Immature natural killer cell (primary cell): ENCODE measurements at regions not wholly inside any gene's neighbourhood (a gene's known extent, or its start where the extent isn't known, plus 50 kb on each side); places are given as distances from the start of the nearest gene placed in this dataset.

Experiments used
- DNase-seq, 3 donors: peaks; one replicate each; pipeline ENCODE4 v3.0.0; 2022; ENCODE audit warnings: mixed read lengths in 1 of 3
- H3K27ac Mint-ChIP-seq, 6 donors: one replicate each; pipeline ENCODE4 v1.8.0; 2020; ENCODE audit warnings: mixed read lengths in 6 of 6, mild to moderate bottlenecking in 5 of 6, inconsistent platforms in 4 of 6, moderate library complexity in 3 of 6
- H3K27me3 Mint-ChIP-seq, 3 donors: one replicate each; pipeline ENCODE4 v1.8.0; 2020 to 2021; ENCODE audit warnings: low read depth in 3 of 3, mild to moderate bottlenecking in 3 of 3, mixed read lengths in 3 of 3, moderate library complexity in 3 of 3, inconsistent platforms in 1 of 3
- H3K36me3 Mint-ChIP-seq, 3 donors: one replicate each; pipeline ENCODE4 v1.8.0; 2020; ENCODE audit warnings: mixed read lengths in 3 of 3, inconsistent platforms in 2 of 3, mild to moderate bottlenecking in 2 of 3
- H3K4me1 Mint-ChIP-seq, 2 donors: one replicate each; pipeline ENCODE4 v1.8.0; 2020; ENCODE audit warnings: inconsistent platforms in 2 of 2, mild to moderate bottlenecking in 2 of 2, mixed read lengths in 2 of 2, moderate library complexity in 1 of 2
- H3K4me3 Mint-ChIP-seq, 5 donors: one replicate each; pipeline ENCODE4 v1.8.0; 2020; ENCODE audit warnings: mild to moderate bottlenecking in 5 of 5, mixed read lengths in 5 of 5, inconsistent platforms in 3 of 5, moderate library complexity in 3 of 5
- H3K9me3 Mint-ChIP-seq, 6 donors: one replicate each; pipeline ENCODE4 v1.8.0; 2020; ENCODE audit warnings: mild to moderate bottlenecking in 6 of 6, mixed read lengths in 6 of 6, inconsistent platforms in 4 of 6, moderate library complexity in 3 of 6

DNA sequence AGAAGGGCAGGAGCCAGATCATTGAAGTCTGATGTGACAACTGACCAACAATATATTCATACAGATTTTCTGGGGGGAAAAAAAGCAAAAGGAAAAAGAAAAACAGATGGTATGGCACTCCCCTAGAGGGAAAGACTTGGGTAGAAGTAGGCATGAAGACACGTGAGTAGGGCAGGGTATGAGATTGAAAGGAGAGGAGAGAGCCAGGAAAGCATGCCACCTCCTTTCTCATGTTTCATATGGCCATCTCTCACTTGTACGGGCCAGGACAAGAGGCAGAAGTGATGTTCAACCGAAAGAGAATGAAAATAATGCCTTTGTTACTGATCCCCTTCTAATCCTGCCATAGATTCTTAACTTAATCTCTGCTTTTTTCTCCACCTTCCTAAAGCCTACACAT, 139.0 kb upstream of the ACTBL2 start:
- H3K27ac Mint-ChIP-seq, result no peak overlapping the region
- H3K9me3 Mint-ChIP-seq, result peaks cover 0 to 5% (median under 1%) of the 10 kb centered on the region in 6 donors
- DNase-seq, result no peak
- no peaks in the 10 kb centered on the region for H3K4me1 Mint-ChIP-seq
- no peak overlapping the region for H3K4me3 Mint-ChIP-seq
- H3K27me3 Mint-ChIP-seq, result peaks cover 0 to 2% (median 1%) of the 10 kb centered on the region in 3 donors
- H3K36me3 Mint-ChIP-seq, result no peaks in the 10 kb centered on the region

GRCh38 chr5:57618767-57619381, 136.3 kb upstream of the ACTBL2 start:
- Mint-ChIP-seq H3K36me3 (no peaks in the 10 kb centered on the region), H3K4me3 (no peak overlapping the region), H3K4me1 (no peaks in the 10 kb centered on the region), H3K27me3 (no peaks in the 10 kb centered on the region), H3K27ac (no peak overlapping the region), H3K9me3 (peaks cover 0 to 5% (median 3%) of the 10 kb centered on the region in 6 donors)
- DNase-seq, result no peak

DNA sequence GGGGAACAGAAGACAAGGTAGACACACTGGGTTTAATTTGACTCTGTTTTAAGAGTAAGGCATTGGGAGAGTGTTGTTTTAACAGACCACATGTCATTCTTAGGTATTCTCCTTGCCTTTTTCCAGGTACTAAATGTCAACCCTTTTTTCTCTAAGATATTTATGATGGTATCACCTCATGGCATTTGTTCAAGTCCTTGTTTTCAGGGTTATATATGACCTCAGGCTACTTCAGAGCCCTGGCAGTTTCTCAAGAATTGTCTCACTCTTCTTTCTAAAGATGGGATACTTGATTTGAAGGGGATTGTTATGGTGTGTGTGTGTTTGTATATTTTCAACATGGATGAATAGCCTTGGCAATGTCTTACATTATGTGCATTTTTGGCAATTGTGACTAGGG, 131.1 kb upstream of the ACTBL2 start:
- Mint-ChIP-seq H3K9me3 (peaks cover 0 to 4% (median 0%) of the 10 kb centered on the region in 6 donors), H3K4me3 (no peak overlapping the region), H3K27ac (no peak overlapping the region), H3K36me3 (no peaks in the 10 kb centered on the region), H3K4me1 (no peaks in the 10 kb centered on the region), H3K27me3 (peaks cover 0 to 5% (median 0%) of the 10 kb centered on the region in 3 donors)
- no peak for DNase-seq

DNA sequence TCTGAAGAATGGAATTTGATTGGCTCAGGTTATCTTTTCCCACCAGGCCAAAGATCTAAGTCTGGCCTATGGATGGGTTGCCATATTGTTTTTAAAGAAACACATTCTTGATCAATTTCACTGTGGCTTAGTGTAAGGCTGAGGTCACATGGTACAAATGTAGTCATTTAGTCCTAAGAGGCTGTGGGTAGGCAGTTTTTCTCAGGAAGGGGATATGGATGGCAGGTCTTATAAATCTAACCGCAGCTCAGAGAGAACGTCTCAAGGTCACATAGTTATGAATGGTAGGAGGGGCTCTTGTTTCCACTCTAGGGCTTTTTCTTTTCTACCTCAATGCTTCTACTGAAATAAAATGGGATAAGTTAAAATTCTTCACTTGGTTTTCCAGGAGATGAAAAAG, 128.6 kb upstream of the ACTBL2 start:
- H3K36me3 Mint-ChIP-seq, result no peaks in the 10 kb centered on the region
- H3K9me3 Mint-ChIP-seq, result peaks cover 0 to 4% (median 0%) of the 10 kb centered on the region in 6 donors
- DNase-seq, result no peak
- H3K4me1 Mint-ChIP-seq, result no peaks in the 10 kb centered on the region
- no peak overlapping the region for H3K4me3 Mint-ChIP-seq
- H3K27me3 Mint-ChIP-seq, result peaks cover 0 to 7% (median 0%) of the 10 kb centered on the region in 3 donors
- no peak overlapping the region for H3K27ac Mint-ChIP-seq

DNA sequence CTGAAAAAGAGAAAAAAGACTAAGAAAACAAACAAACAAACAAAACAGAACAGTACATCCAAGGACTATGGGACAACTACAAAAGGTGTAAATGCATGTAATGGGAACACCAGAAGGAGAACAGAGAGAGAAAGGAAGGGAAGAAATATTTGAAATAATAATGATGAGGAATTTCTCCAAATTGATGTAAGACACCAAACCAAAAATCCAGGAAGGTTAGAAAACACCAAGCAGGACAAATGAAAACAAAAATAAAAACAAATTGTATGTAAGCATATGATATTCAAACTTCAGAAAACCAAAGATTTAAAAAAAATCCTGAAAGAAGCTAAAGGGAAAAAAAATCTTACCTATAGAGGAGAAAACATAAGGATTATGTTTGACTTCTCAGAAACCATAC, 125.9 kb upstream of the ACTBL2 start:
- Mint-ChIP-seq H3K4me3 (no peak overlapping the region), H3K27me3 (peaks cover 0 to 7% (median 0%) of the 10 kb centered on the region in 3 donors), H3K9me3 (peaks cover 0 to 2% (median 0%) of the 10 kb centered on the region in 6 donors), H3K4me1 (no peaks in the 10 kb centered on the region), H3K27ac (no peak overlapping the region), H3K36me3 (no peaks in the 10 kb centered on the region)
- no peak for DNase-seq

DNA sequence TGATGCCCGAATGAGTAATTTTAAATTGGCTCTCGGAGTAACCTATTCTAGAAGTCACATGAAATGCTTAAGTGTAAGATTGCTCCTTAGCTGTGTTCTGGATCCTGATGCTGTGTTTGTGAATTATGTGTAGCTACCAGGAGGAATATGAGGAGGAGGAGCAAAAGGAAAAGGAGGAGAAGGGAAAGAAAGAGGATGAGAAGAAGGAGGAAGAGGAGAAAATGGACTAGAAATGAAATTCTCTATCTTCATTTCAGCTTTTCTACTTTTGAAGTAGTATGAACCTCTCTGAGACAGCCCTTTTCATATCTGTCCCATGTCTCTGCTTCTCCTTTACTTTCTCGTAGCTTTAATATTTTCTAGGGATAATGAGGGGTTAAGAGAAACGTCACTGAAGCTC, 119.4 kb upstream of the ACTBL2 start:
- no peaks in the 10 kb centered on the region for H3K36me3 Mint-ChIP-seq
- H3K9me3 Mint-ChIP-seq, result peaks cover 0 to 2% (median 0%) of the 10 kb centered on the region in 6 donors
- DNase-seq, result no peak
- H3K27me3 Mint-ChIP-seq, result peaks cover 0 to 2% (median 0%) of the 10 kb centered on the region in 3 donors
- H3K27ac Mint-ChIP-seq, result no peak overlapping the region
- H3K4me1 Mint-ChIP-seq, result no peaks in the 10 kb centered on the region
- no peak overlapping the region for H3K4me3 Mint-ChIP-seq

DNA sequence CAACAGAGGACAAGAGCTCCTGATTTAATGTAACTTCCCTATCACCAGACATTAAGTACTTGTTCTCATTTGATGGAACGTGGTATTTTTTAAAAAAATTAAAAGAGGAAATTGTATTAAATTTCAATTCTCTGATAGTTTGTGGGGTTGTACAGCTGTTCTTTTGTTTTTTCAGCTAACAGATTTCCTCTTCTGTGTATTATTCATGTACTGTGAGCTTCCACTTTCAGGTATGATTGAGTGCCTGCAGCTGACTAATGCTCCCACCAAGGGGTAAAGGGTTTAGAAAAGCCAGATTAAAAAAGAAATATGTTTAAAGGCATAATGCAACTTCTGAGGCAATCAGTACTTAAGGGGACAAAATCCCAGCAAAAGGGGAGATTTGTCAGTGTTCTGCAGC, 117.7 kb upstream of the ACTBL2 start:
- Mint-ChIP-seq H3K27me3 (peaks cover 0 to 2% (median 0%) of the 10 kb centered on the region in 3 donors), H3K27ac (no peak overlapping the region), H3K4me3 (no peak overlapping the region), H3K9me3 (no peaks in the 10 kb centered on the region), H3K4me1 (no peaks in the 10 kb centered on the region), H3K36me3 (no peaks in the 10 kb centered on the region)
- no peak for DNase-seq

DNA sequence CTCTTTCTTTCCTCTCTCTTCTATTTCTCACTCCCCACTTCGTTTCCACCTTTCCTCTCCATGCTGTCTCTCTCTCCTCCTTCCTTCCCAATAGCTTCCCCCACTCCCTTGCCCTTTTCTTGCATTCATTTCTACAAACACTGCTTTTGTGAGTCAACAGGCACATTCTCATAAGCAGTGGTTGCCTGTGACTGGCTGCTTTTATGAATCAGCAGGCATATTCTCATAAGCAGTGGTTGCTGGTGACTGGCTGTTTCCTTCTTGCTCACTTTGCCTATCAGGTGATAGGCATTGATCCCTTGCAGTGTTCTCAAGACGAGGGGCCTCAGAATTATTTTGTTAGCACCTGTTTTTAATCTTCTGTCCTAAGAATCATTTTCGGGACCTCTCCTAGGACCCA, 116.1 kb upstream of the ACTBL2 start:
- no peak overlapping the region for H3K27ac Mint-ChIP-seq
- H3K4me1 Mint-ChIP-seq, result no peaks in the 10 kb centered on the region
- peaks cover 0 to 2% (median 0%) of the 10 kb centered on the region in 3 donors for H3K27me3 Mint-ChIP-seq
- DNase-seq, result no peak
- H3K9me3 Mint-ChIP-seq, result no peaks in the 10 kb centered on the region
- H3K36me3 Mint-ChIP-seq, result no peaks in the 10 kb centered on the region
- H3K4me3 Mint-ChIP-seq, result no peak overlapping the region

DNA sequence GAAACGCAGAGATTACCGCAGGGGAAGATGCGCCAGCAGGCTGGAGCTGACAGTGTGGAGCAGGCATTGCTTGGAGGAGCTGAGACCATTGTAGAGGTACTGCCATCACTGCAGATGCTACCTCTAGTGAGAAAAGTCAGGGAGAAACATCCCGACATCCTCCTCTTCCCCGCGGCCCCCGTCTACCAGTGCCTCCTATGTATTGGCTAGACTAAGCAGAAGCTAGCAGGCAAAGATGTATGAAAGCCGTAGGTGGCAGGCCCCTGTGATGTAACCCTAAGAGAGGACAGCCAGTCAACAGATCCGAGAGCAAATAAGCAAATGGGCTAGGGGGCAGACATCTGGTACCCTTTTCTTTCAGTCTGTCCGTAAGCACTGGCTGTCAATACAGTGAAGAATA, 115.5 kb upstream of the ACTBL2 start:
- Mint-ChIP-seq H3K4me3 (no peak overlapping the region), H3K36me3 (no peaks in the 10 kb centered on the region), H3K27ac (no peak overlapping the region), H3K27me3 (peaks cover 0 to 2% (median 0%) of the 10 kb centered on the region in 3 donors), H3K4me1 (no peaks in the 10 kb centered on the region), H3K9me3 (no peaks in the 10 kb centered on the region)
- DNase-seq, result no peak

GRCh38 chr5:57595523-57595991, 112.9 kb upstream of the ACTBL2 start:
- Mint-ChIP-seq H3K36me3 (no peaks in the 10 kb centered on the region), H3K9me3 (no peaks in the 10 kb centered on the region), H3K4me1 (no peaks in the 10 kb centered on the region), H3K27ac (no peak overlapping the region), H3K4me3 (no peak overlapping the region), H3K27me3 (no peaks in the 10 kb centered on the region)
- DNase-seq, result no peak

DNA sequence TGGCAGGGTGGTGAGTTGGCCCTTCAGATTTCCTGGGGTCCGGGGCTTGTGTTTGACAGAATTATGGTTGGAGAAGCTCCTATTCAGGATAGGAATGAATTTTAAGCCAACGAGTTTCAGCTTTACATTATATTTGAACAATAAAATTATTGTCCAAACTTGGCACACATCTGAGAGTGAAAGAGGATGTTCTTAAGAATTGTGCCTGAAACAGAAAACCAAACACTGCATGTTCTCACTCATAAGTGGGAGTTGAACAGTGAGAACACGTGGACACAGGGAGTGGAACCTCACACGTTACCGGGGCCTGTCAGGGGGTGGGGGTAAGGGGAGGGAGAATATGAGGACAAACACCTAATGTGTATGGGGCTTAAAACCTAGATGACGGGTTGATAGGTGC, 111.8 kb upstream of the ACTBL2 start:
- Mint-ChIP-seq H3K9me3 (no peaks in the 10 kb centered on the region), H3K27ac (no peak overlapping the region), H3K4me3 (no peak overlapping the region), H3K4me1 (no peaks in the 10 kb centered on the region), H3K27me3 (no peaks in the 10 kb centered on the region), H3K36me3 (no peaks in the 10 kb centered on the region)
- no peak for DNase-seq

GRCh38 chr5:57592236-57592635, 109.6 kb upstream of the ACTBL2 start:
- Mint-ChIP-seq H3K4me1 (no peaks in the 10 kb centered on the region), H3K27me3 (peaks cover 0 to 1% (median 0%) of the 10 kb centered on the region in 3 donors), H3K9me3 (peaks cover 0 to 5% (median 0%) of the 10 kb centered on the region in 6 donors), H3K4me3 (no peak overlapping the region), H3K27ac (no peak overlapping the region), H3K36me3 (no peaks in the 10 kb centered on the region)
- DNase-seq, result no peak

DNA sequence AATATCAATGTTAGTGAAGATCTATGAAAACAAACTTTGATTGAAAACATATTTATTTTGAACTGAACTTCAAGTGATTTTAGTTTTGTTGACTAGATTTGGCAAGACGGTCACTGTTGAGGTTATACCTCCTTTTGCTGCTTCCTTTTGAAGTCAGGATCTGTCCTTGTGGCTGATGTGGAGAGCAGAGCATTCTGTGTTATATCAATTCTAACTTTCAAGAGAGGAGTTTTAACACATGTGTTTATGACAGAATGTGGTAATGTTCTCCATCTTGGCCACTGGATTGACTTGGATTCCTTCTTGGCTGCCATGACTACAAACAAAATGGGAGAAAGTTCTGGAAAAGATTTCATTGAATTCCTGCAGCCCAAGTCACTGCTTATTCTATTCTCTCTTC, 104.0 kb upstream of the ACTBL2 start:
- H3K9me3 Mint-ChIP-seq, result peaks cover 0 to 5% (median 3%) of the 10 kb centered on the region in 6 donors
- H3K4me3 Mint-ChIP-seq, result no peak overlapping the region
- no peaks in the 10 kb centered on the region for H3K4me1 Mint-ChIP-seq
- DNase-seq, result no peak
- H3K27ac Mint-ChIP-seq, result no peak overlapping the region
- H3K27me3 Mint-ChIP-seq, result peaks cover 0 to 1% (median 1%) of the 10 kb centered on the region in 3 donors
- H3K36me3 Mint-ChIP-seq, result no peaks in the 10 kb centered on the region

DNA sequence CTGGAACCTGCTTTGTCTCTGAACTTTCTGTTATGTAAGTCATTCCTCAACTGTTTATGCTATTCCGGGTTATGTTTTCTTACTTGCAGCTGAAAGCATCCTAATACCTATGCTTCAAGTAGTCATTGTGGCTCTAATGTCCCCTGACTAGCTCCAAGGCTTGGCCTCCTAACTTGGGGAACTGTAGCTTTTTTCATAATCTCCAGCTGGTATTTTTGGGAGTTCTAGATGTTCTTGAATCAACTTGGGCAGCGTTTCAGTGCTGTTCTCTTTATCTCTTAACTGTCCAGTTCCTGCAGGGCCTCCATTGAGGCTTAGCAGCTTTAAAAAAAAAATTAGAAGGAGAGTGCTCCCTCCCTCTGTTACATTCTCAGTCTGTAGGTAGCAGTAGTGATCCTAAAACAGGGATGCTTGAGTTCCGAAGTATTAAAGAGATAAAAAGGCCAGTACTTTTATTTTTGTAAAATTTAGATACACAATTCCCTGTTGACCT, 100.0 kb upstream of the ACTBL2 start:
- Mint-ChIP-seq H3K4me1 (no peaks in the 10 kb centered on the region), H3K4me3 (no peak overlapping the region), H3K9me3 (peaks cover 0 to 12% (median 4%) of the 10 kb centered on the region in 6 donors), H3K36me3 (no peaks in the 10 kb centered on the region), H3K27ac (no peak overlapping the region), H3K27me3 (peaks cover 1 to 3% (median 2%) of the 10 kb centered on the region in 3 donors)
- no peak for DNase-seq

GRCh38 chr5:57581772-57582171, 99.2 kb upstream of the ACTBL2 start:
- DNase-seq, result no peak
- H3K27ac Mint-ChIP-seq, result no peak overlapping the region
- H3K36me3 Mint-ChIP-seq, result no peaks in the 10 kb centered on the region
- H3K4me3 Mint-ChIP-seq, result no peak overlapping the region
- peaks cover 0 to 7% (median 3%) of the 10 kb centered on the region in 6 donors for H3K9me3 Mint-ChIP-seq
- no peaks in the 10 kb centered on the region for H3K4me1 Mint-ChIP-seq
- peaks cover 0 to 3% (median 2%) of the 10 kb centered on the region in 3 donors for H3K27me3 Mint-ChIP-seq
